HCT116 (cell line): ENCODE measurements at regions not wholly inside any gene's neighbourhood (a gene's known extent, or its start where the extent isn't known, plus 50 kb on each side); places are given as distances from the start of the nearest gene placed in this dataset.

Experiments used
- CEBPB ChIP-seq: IDR thresholded peaks from 2 replicates; pipeline ENCODE4 v1.6.1; 2012; ENCODE audit warnings: low read depth
- EZH2 ChIP-seq: fragments of 200-600 bp; sonication (generic); IDR thresholded peaks from 2 replicates; pipeline ENCODE4 v1.6.1; 2017; ENCODE audit warnings: antibody characterized with exemption, mixed run types
- EZH2phosphoT487 ChIP-seq: fragments of 200-600 bp; IDR thresholded peaks from 2 replicates; pipeline ENCODE4 v1.6.1; 2018; ENCODE audit warnings: antibody characterized with exemption, borderline replicate concordance
- POLR2A ChIP-seq: IDR thresholded peaks from 2 replicates; pipeline ENCODE4 v1.7.0; 2011; ENCODE audit warnings: borderline replicate concordance; ENCODE audit not compliant: insufficient read depth, insufficient read length; ENCODE audit errors: extremely low read depth
- POLR2AphosphoS5 ChIP-seq: IDR thresholded peaks from 2 replicates; pipeline ENCODE4 v1.6.1; 2011; ENCODE audit warnings: mild to moderate bottlenecking, low read depth, low read length, moderate library complexity
- SIN3A ChIP-seq: IDR thresholded peaks from 2 replicates; pipeline ENCODE4 v1.6.1; 2012; ENCODE audit warnings: low read depth
- SP1 ChIP-seq: IDR thresholded peaks from 2 replicates; pipeline ENCODE4 v1.6.1; 2012; ENCODE audit warnings: low read depth
- TCF7L2 ChIP-seq: IDR thresholded peaks from 2 replicates; pipeline ENCODE4 v1.7.0; 2011; ENCODE audit warnings: borderline replicate concordance, inconsistent platforms; ENCODE audit not compliant: insufficient read depth, insufficient read length; ENCODE audit errors: extremely low read depth
- YY1 ChIP-seq: IDR thresholded peaks from 2 replicates; pipeline ENCODE4 v1.6.1; 2011; ENCODE audit warnings: low read length, low read depth, moderate library complexity, mild to moderate bottlenecking; ENCODE audit not compliant: insufficient replicate concordance; ENCODE audit errors: extremely low read depth
- ZFX ChIP-seq: fragments of 450-650 bp; IDR thresholded peaks from 2 replicates; pipeline ENCODE4 v1.6.1; 2017
- TF ChIP-seq, protein P1 (sequence below): IDR thresholded peaks from 2 replicates; pipeline ENCODE4 v1.6.1; 2012
- TF ChIP-seq, protein P2 (sequence below), 3 experiments: fragments of 200-600 bp in 1 of 3; sonication (generic) in 1 of 3; IDR thresholded peaks in 2 of 3; conservative IDR thresholded peaks in 1 of 3; 2 replicates each; pipeline ENCODE4 v1.5.1; 2012 to 2017; ENCODE audit warnings: low read depth in 2 of 3, low read length in 2 of 3, antibody characterized with exemption in 1 of 3, borderline replicate concordance in 1 of 3, control low read depth in 1 of 3, mild to moderate bottlenecking in 1 of 3, mixed read lengths in 1 of 3, mixed run types in 1 of 3, moderate library complexity in 1 of 3; ENCODE audit not compliant: insufficient read depth in 1 of 3

DNA sequence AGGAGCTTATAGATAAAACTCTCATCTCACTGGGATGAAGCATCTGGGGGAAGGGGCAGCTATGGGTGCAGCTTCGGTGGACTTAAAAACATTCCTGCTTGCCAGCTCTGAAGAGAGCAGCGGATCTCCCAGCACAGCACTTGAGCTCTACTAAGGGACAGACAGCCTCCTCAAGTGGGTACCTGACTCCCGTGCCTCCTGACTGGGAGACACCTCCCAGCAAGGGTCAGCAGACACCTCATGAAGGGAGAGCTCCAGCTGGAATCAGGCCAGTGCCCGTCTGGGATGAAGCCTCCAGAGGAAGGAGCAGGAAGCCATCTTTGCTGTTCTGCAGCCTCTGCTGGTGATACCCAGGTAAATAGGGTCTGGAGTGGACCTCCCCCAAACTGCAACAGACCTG lies 345.2 kb upstream of the SYT1 start:
- TF ChIP-seq, protein P1, sequence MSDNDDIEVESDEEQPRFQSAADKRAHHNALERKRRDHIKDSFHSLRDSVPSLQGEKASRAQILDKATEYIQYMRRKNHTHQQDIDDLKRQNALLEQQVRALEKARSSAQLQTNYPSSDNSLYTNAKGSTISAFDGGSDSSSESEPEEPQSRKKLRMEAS = no peak
- TF ChIP-seq CEBPB = no peak
- TF ChIP-seq YY1 = no peak
- TF ChIP-seq, protein P2, sequence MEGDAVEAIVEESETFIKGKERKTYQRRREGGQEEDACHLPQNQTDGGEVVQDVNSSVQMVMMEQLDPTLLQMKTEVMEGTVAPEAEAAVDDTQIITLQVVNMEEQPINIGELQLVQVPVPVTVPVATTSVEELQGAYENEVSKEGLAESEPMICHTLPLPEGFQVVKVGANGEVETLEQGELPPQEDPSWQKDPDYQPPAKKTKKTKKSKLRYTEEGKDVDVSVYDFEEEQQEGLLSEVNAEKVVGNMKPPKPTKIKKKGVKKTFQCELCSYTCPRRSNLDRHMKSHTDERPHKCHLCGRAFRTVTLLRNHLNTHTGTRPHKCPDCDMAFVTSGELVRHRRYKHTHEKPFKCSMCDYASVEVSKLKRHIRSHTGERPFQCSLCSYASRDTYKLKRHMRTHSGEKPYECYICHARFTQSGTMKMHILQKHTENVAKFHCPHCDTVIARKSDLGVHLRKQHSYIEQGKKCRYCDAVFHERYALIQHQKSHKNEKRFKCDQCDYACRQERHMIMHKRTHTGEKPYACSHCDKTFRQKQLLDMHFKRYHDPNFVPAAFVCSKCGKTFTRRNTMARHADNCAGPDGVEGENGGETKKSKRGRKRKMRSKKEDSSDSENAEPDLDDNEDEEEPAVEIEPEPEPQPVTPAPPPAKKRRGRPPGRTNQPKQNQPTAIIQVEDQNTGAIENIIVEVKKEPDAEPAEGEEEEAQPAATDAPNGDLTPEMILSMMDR (IDR thresholded peaks at IDR 0.05 in 2 of 3, conservative IDR thresholded peaks at IDR 0.05 in 1 of 3; ENCODE audit: borderline replicate concordance in 1 of 3, insufficient read depth in 1 of 3, low read depth in 2 of 3, low read length in 2 of 3) = no peak
- TF ChIP-seq TCF7L2 = no peak
- TF ChIP-seq EZH2 = no peak
- no peak for TF ChIP-seq SIN3A
- TF ChIP-seq POLR2AphosphoS5 = no peak
- TF ChIP-seq SP1 = no peak
- TF ChIP-seq POLR2A = no peak
- no peak for TF ChIP-seq ZFX
- TF ChIP-seq EZH2phosphoT487 = no peak
